HepG2 (cell line): ENCODE measurements at regions not wholly inside any gene's neighbourhood (a gene's known extent, or its start where the extent isn't known, plus 50 kb on each side); places are given as distances from the start of the nearest gene placed in this dataset.

Source experiments
- ATAC-seq: fragments of 200-7000 bp; cut with Tn5 transposase; 3 replicates; pipeline ENCODE4 v1.9.1; 2020; ENCODE audit warnings: mild to moderate bottlenecking, moderate library complexity
- BruUV-seq: library from RNA; stranded (reverse); fragments of 400-500 nt; replicated peaks from 2 replicates; lab custom pipeline; 2021; lab: Mats Ljungman, UMichigan
- CTCF ChIA-PET: fragments of 300-600 bp; formaldehyde crosslinking; extraction: SDS; loops from one replicate; lab custom pipeline; 2021; ENCODE audit warnings: low total read pairs, inconsistent platforms, low intra/inter-chr PET ratio; lab: Yijun Ruan, JAX
- POLR2A ChIA-PET: fragments of 350-600 bp; sonication (Branson Sonifier 250); formaldehyde crosslinking; loops from one replicate; lab custom pipeline; 2020; ENCODE audit warnings: antibody characterized with exemption, inconsistent platforms; lab: Yijun Ruan, JAX
- DNase-seq: peaks from one replicate; pipeline ENCODE4 v3.0.0-alpha.2; 2015; ENCODE audit warnings: low spot score
- FAIRE-seq: peaks from 3 replicates; lab custom pipeline; 2011; peaks lifted over from hg19 to GRCh38; lab: Jason Lieb, UNC
- H2AFZ ChIP-seq: one replicate; pipeline ENCODE4 v1.6.1; 2011; ENCODE audit warnings: low read length, inconsistent platforms
- H3K27ac ChIP-seq: fragments of 300-600 bp; 3 replicates; pipeline ENCODE4 v1.8.0; 2011; ENCODE audit warnings: mixed run types, mild to moderate bottlenecking, mixed read lengths, low read length, inconsistent platforms; ENCODE audit not compliant: insufficient read depth; ENCODE audit errors: extremely low read length
- H3K27me3 ChIP-seq, 2 experiments: fragments of 200-600 bp in 1 of 2; 2 replicates in 1 of 2; 3 replicates in 1 of 2; pipeline versions ENCODE4 v1.6.0 to v1.8.0; 2011; ENCODE audit warnings: low read length in 2 of 2, mild to moderate bottlenecking in 2 of 2, moderate library complexity in 2 of 2, inconsistent platforms in 1 of 2; ENCODE audit not compliant: insufficient read depth in 2 of 2, control insufficient read depth in 1 of 2
- H3K36me3 ChIP-seq, 2 experiments: fragments of 200-600 bp in 1 of 2; replicated peaks in 1 of 2; 2 replicates in 1 of 2; 3 replicates in 1 of 2; pipeline versions ENCODE4 v1.5.1 to v1.8.0; 2011; ENCODE audit warnings: low read length in 2 of 2, inconsistent platforms in 1 of 2; ENCODE audit not compliant: insufficient read depth in 2 of 2, control insufficient read depth in 1 of 2
- H3K4me1 ChIP-seq: 2 replicates; pipeline ENCODE4 v1.5.1; 2012; ENCODE audit warnings: low read length, inconsistent platforms; ENCODE audit not compliant: insufficient read depth
- H3K4me2 ChIP-seq: 2 replicates; pipeline ENCODE4 v1.6.0; 2011; ENCODE audit warnings: low read depth, low read length, inconsistent platforms
- H3K4me3 ChIP-seq, 3 experiments: fragments of 200-600 bp in 1 of 3; sonication (generic), shearing (Covaris generic) in 1 of 3; replicated peaks in 1 of 3; 2 replicates each; pipeline ENCODE4 v1.5.1; 2011 to 2016; ENCODE audit warnings: low read length in 3 of 3, inconsistent platforms in 2 of 3, low read depth in 2 of 3, mild to moderate bottlenecking in 2 of 3, control low read depth in 1 of 3, mixed read lengths in 1 of 3; ENCODE audit not compliant: insufficient read depth in 1 of 3
- H3K79me2 ChIP-seq: one replicate; pipeline ENCODE4 v1.6.1; 2011; ENCODE audit warnings: low read length, inconsistent platforms; ENCODE audit not compliant: insufficient read depth
- H3K9ac ChIP-seq: 2 replicates; pipeline ENCODE4 v1.6.0; 2011; ENCODE audit warnings: mild to moderate bottlenecking, low read depth, low read length, inconsistent platforms; ENCODE audit not compliant: insufficient read depth
- H3K9me3 ChIP-seq: 2 replicates; pipeline ENCODE4 v1.5.1; 2012; ENCODE audit warnings: mild to moderate bottlenecking, low read length
- H4K20me1 ChIP-seq: 2 replicates; pipeline ENCODE4 v1.6.0; 2011; ENCODE audit warnings: inconsistent platforms, mild to moderate bottlenecking, low read length, moderate library complexity; ENCODE audit not compliant: insufficient read depth
- KDM6A ChIP-seq: IDR thresholded peaks from 2 replicates; pipeline ENCODE4 v1.6.1; 2016; ENCODE audit warnings: low read depth
- SKIL ChIP-seq: sonication (generic); formaldehyde crosslinking; IDR thresholded peaks from 2 replicates; pipeline ENCODE4 v1.8.0; 2022; ENCODE audit warnings: missing genetic modification reagents, mild to moderate bottlenecking, moderate library complexity, borderline replicate concordance
- TP53 ChIP-seq: sonication (generic); formaldehyde crosslinking; conservative IDR thresholded peaks from 2 replicates; pipeline ENCODE4 v1.4.0; 2020; ENCODE audit warnings: missing genetic modification reagents
- ZNF773 ChIP-seq: sonication (generic); formaldehyde crosslinking; IDR thresholded peaks from 2 replicates; pipeline ENCODE4 v1.4.0; 2020; ENCODE audit warnings: missing genetic modification reagents, borderline replicate concordance
- WGBS: methylation state at CpG from one replicate; pipeline ENCODE4 v1.1.6; 2017; ENCODE audit warnings: low lambda C conversion rate; 5-methylcytosine and 5-hydroxymethylcytosine counted together
- in situ Hi-C: cut with HindIII; loops from 2 replicates; pipeline ENCODE4 v1.10.0; 2017; ENCODE audit warnings: low pct_unique_long_range_greater_than_20kb; ENCODE audit not compliant: extremely low pct_ligation_motif_present
- intact Hi-C: fragments of 100-400 bp; cut with micrococcal nuclease; formaldehyde crosslinking; loops from one replicate; pipeline ENCODE4 v1.10.0; 2022; ENCODE audit not compliant: unreplicated experiment
- TF ChIP-seq, protein P1 (sequence below): sonication (generic); formaldehyde crosslinking; IDR thresholded peaks from 2 replicates; pipeline ENCODE4 v1.5.0; 2020; ENCODE audit warnings: missing genetic modification reagents, mild to moderate bottlenecking, borderline replicate concordance
- TF ChIP-seq, protein P2 (sequence below): sonication (generic); formaldehyde crosslinking; IDR thresholded peaks from 2 replicates; pipeline ENCODE4 v1.9.0; 2021; ENCODE audit warnings: missing genetic modification reagents, borderline replicate concordance

DNA sequence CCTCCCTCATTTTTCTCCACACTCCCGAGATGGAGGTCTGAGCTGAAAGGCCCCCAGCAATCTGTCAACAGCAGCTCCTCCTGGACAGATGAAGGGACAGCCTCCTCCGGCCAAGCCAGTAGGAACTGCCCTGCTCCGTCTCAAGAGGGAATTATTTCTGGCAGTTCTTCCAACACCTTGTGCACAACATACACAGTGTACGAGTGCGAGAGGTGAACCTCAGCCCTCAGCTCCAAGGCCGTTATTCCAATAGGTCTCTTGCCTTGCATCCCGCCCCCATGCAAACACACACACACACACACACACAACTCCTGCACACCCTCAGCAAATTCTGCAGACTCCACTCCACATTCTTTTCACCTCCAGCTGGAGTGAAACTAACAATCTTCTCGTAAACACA, 181.7 kb upstream of the FAR2 start:
- no peak for DNase-seq
- no peaks in the 10 kb centered on the region for H3K4me1 ChIP-seq
- H3K9me3 ChIP-seq = no peaks in the 10 kb centered on the region
- 39% methylated on average over 7 of the region's 8 CpGs for WGBS
- in situ Hi-C loops (no loop called here), intact Hi-C loops (no loop called here)
- no peak overlapping the region for H3K4me2 ChIP-seq
- no peak overlapping the region for H3K9ac ChIP-seq
- no peaks in the 10 kb centered on the region for H3K36me3 ChIP-seq
- FAIRE-seq = no peak
- POLR2A ChIA-PET = no interaction called here
- no peak overlapping the region for H3K27ac ChIP-seq
- no peaks in the 10 kb centered on the region for H3K79me2 ChIP-seq
- ATAC-seq = no peak
- no peak for TF ChIP-seq ZNF773 (CRISPR knock-in tag)
- TF ChIP-seq, protein P1, sequence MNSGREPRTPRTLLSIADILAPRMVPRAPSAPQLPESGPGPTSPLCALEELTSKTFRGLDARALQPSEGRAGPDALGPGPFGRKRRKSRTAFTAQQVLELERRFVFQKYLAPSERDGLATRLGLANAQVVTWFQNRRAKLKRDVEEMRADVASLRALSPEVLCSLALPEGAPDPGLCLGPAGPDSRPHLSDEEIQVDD = no peak
- TF ChIP-seq, protein P2, sequence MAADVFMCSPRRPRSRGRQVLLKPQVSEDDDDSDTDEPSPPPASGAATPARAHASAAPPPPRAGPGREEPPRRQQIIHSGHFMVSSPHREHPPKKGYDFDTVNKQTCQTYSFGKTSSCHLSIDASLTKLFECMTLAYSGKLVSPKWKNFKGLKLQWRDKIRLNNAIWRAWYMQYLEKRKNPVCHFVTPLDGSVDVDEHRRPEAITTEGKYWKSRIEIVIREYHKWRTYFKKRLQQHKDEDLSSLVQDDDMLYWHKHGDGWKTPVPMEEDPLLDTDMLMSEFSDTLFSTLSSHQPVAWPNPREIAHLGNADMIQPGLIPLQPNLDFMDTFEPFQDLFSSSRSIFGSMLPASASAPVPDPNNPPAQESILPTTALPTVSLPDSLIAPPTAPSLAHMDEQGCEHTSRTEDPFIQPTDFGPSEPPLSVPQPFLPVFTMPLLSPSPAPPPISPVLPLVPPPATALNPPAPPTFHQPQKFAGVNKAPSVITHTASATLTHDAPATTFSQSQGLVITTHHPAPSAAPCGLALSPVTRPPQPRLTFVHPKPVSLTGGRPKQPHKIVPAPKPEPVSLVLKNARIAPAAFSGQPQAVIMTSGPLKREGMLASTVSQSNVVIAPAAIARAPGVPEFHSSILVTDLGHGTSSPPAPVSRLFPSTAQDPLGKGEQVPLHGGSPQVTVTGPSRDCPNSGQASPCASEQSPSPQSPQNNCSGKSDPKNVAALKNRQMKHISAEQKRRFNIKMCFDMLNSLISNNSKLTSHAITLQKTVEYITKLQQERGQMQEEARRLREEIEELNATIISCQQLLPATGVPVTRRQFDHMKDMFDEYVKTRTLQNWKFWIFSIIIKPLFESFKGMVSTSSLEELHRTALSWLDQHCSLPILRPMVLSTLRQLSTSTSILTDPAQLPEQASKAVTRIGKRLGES (CRISPR knock-in tag) = no peak
- no peak for TF ChIP-seq KDM6A (CRISPR knock-in tag)
- TF ChIP-seq TP53 = no peak
- TF ChIP-seq SKIL (CRISPR knock-in tag) = no peak
- H3K27me3 ChIP-seq = no peaks in the 10 kb centered on the region; a peak in 1 of 5 replicates
- no TSS peak for BruUV-seq
- H3K4me3 ChIP-seq = no peak overlapping the region
- CTCF ChIA-PET = no interaction called here
- H4K20me1 ChIP-seq = no peaks in the 10 kb centered on the region
- H2AFZ ChIP-seq = no peak overlapping the region
